Stimulated activated CD8-positive, alpha-beta memory T cell treated with anti-CD3 and anti-CD28 coated beads, Interleukin-12 subunit alpha, Interleukin-12 subunit beta, amount 100 ng/mL, for 4 hours (primary cell): ENCODE measurements at regions not wholly inside any gene's neighbourhood (a gene's known extent, or its start where the extent isn't known, plus 50 kb on each side); places are given as distances from the start of the nearest gene placed in this dataset.
"Not testable (repeated sequence)": the region's sequence is repeated elsewhere in the genome, so short reads cannot be mapped to it uniquely, and the experiment has no call there.

Experiments
- DNase-seq: peaks from one replicate; pipeline ENCODE4 v3.0.0-alpha.2; 2020; ENCODE audit warnings: low read depth

DNA sequence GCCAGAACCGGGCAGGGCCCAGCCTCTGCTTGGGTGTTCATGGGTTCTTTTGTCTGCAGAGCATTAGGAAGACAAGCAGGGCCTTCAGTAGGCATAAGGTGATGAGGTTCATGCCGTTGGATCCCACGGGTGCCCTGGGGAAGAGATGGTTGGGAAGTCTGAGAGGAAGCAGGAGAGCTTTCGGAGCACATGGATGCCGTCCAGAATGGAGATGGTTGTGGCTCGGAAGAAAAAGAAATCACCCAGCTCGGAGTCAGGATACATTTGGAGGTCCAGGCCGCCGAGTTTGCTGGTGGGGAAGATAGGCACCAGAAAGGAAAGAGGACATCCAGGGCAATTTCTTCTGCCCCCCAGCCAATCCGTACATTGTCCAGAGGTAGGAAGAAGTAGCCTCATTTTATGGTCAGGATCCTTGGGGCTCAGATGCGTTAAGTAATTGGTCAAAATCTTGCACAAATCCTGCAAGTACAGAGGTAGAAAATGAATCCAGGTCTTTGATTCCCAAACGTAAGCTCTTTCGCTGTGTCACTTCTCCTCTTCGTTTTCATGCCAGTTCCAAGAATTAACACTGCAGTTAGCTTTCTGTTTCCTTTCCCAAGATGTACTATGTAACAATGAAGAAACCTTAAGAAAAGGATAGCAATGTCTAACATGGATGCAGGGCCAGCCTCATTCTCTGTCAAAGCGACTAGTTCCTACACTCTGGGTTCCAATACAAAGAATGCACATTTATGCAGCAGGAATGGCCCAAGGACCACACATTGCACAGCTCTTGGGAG lies 147.8 kb upstream of the KLF6 start:
- DNase-seq: no peak

- no peak for DNase-seq
Measured at GRCh38 chr10:3931901-3932300, 146.9 kb upstream of the KLF6 start.

DNA sequence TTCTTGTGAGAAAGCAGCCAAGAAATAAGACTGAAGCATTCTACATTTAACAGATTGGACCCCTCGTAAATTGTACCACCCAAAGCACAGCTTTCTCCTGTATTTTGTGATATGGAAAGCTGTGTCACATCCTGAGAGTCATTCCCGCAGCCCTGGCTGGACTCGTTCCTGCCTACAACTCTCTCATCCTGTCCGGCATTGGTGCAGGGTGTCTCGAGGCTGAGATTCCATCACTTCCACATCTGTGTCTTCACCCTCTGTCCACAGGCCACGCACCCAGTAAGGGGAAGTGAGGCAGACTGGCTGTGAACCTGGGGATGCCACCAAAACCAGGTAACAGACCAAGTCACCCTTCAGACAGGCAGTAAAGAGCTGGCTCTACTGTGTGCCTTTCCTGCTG lies 146.2 kb upstream of the KLF6 start:
- no peak for DNase-seq

GRCh38 chr10:3928569-3928968 lies 143.6 kb upstream of the KLF6 start:
- no peak for DNase-seq

GRCh38 chr10:3928078-3928477 lies 143.1 kb upstream of the KLF6 start:
- no peak for DNase-seq

GRCh38 chr10:3926675-3927525 lies 141.9 kb upstream of the KLF6 start:
- no peak for DNase-seq

GRCh38 chr10:3926258-3926657 lies 141.2 kb upstream of the KLF6 start:
- no peak for DNase-seq

DNA sequence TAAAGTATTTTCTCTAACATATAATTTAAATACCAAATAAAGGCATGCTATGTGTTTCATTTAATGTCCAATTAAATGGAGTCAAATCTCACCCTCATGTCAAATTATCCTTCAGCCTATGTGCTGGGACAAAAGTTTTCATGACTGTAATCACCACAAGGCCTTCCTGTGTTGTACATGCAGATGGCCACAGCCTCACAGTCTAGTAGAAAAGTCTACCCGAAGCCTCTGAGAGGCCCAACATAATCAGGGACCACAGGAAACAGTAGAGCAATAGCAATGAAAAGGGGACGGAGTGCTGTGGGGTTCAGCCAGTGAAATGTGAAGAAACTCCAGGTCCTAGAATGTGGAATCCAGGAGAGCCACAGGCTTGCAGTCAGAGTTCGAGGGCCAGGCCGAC lies 140.2 kb upstream of the KLF6 start:
- DNase-seq: no peak

- DNase-seq: no peak
Measured at GRCh38 chr10:3924344-3924743, 139.3 kb upstream of the KLF6 start.

DNA sequence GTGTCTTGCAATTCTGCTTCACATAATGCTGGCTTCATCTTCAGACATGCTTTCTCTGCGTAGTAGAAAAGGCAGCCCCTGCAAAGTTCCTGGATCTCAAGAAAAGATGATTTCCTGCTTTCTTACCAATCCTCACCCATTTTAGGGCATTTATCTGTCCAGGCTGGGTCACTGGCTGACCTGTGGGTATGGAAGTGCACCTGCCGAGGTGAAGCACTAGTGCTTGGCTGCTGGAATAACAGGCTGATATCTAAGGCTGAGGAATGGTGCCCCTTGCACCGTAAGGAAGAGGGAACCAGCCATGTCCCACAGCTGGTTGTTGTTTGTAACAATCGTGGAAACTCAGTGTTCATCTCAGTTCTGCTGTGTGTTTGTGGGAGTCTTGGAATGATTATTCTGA lies 138.0 kb upstream of the KLF6 start:
- no peak for DNase-seq

- no peak for DNase-seq
Measured at GRCh38 chr10:3919709-3920308, 134.8 kb upstream of the KLF6 start.

- DNase-seq: not testable (repeated sequence)
Measured at GRCh38 chr10:3917392-3917791, 132.4 kb upstream of the KLF6 start.

GRCh38 chr10:3914733-3915132 lies 129.7 kb upstream of the KLF6 start:
- no peak for DNase-seq

GRCh38 chr10:3911713-3912442 lies 126.9 kb upstream of the KLF6 start:
- DNase-seq: no peak

DNA sequence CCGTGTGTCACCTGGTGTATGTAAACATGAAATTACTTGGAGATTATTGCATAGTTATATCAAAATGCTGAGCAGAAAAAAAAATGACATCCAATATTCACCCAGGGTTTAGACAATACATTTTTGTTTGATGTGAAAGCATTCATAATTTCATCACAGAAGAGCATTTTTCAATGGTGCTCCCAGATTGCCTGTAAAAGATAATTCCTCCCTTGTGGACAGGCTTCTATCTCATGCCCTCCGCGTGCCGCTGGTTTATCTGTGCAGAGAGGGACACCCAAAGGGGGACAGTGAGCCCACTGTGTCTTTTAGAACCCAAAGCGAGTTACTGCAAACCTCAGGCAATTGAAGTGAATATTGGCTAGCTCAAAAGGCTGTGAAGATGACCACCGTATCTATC lies 126.2 kb upstream of the KLF6 start:
- no peak for DNase-seq

GRCh38 chr10:3909339-3909738 lies 124.3 kb upstream of the KLF6 start:
- no peak for DNase-seq

DNA sequence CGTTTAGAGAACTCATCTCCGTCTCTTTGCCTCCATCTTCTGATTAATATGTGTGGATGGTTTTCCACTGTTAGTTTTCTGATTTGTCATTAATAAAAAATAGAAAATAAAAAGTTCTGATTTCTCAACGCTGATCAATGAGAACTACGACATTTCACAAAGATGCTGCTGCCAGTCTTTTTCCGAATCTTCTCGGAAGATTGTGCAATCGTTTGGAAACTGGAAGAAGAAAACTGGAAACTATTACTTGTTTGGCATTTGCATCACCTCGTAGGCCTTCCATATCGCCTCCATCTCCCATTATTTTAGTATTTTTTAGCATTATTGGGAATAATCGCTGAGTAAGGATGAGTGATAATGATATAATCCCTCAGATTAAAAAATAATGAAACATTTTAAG lies 123.2 kb upstream of the KLF6 start:
- no peak for DNase-seq

GRCh38 chr10:3907514-3907913 lies 122.5 kb upstream of the KLF6 start:
- no peak for DNase-seq

- DNase-seq: no peak
Measured at GRCh38 chr10:3906511-3907111, 121.6 kb upstream of the KLF6 start.

- no peak for DNase-seq
Measured at GRCh38 chr10:3904419-3904960, 119.5 kb upstream of the KLF6 start.

DNA sequence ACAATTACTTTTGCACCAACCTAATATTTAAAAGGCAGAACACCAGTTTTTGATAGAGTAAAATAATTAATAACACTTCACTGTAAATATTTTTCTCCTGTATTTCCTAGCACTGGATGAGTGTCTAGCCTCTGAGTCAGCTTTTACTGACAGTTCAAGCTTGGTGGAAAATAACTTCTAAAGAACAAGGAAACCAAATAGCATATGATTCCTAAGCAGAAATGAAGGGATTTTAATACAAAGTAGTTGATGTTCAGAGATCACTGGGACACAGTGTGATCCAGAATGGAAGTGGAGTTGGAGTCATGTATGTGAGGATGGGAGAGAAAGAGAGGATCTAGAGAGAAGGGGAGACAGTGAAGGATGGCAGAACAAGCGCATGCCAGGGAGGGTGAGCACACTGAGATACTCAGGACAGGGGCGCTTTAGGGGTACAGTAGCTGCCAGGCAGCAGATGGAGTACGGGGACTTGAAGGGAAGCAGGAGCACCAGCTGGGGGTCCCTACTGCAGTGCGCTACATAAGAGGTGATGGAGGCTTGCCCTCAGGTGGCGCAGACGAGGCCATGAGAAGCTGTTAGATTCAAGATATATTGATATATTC lies 117.9 kb upstream of the KLF6 start:
- no peak for DNase-seq
